ENCODE measurements at regions not wholly inside any gene's neighbourhood (a gene's known extent, or its start where the extent isn't known, plus 50 kb on each side); places are given as distances from the start of the nearest gene placed in this dataset.
"Not testable (repeated sequence)": the region's sequence is repeated elsewhere in the genome, so short reads cannot be mapped to it uniquely, and the experiment has no call there.

- H3K4me1 Mint-ChIP-seq: no peaks in the 10 kb centered on the region
- no peak overlapping the region for H3K27ac Mint-ChIP-seq
- 88% methylated on average over 2 of the region's 2 CpGs for WGBS (ENCODE audit: insufficient coverage)
- H3K4me1 ChIP-seq (ENCODE audit: control insufficient read depth, insufficient read depth, low read length): no peaks in the 10 kb centered on the region
- DNase-seq (no peak), ATAC-seq (no peak)
- no peaks in the 10 kb centered on the region for H3K9me3 Mint-ChIP-seq
- H3K36me3 Mint-ChIP-seq: no peaks in the 10 kb centered on the region
- no peak for TF ChIP-seq CTCF (IDR thresholded peaks at IDR 0.05)
- no peak overlapping the region for H3K27ac ChIP-seq (ENCODE audit: low read length)
- peaks cover under 1 to 3% of the 10 kb centered on the region in 2 donors for H3K27me3 Mint-ChIP-seq (ENCODE audit: low read depth in 2 of 2)
- no peak overlapping the region for H3K4me3 ChIP-seq (ENCODE audit: low read length)
- intact Hi-C loops (cut with micrococcal nuclease): loop anchor here (10.0 kb wide), 1 partner anchor 132 kb away; the partner anchor contains the start of gene C21orf91
- no peaks in the 10 kb centered on the region for H3K27me3 ChIP-seq (ENCODE audit: control insufficient read depth, insufficient read depth, low read length)
- no peak overlapping the region for H3K4me3 Mint-ChIP-seq
- H3K9me3 ChIP-seq (ENCODE audit: control insufficient read depth, insufficient read depth, low read length): no peaks in the 10 kb centered on the region
- no peaks in the 10 kb centered on the region for H3K36me3 ChIP-seq (ENCODE audit: control insufficient read depth, insufficient read depth, low read length)
Measured at GRCh38 chr21:17682924-17683323, 70.2 kb upstream of the BTG3 start.

- TF ChIP-seq CTCF (IDR thresholded peaks at IDR 0.05): peak; percentile 89
- intact Hi-C loops (cut with micrococcal nuclease): loop anchor here (1.0 kb wide), 2 partner anchors 224 to 246 kb away; no protein-coding TSS in a partner anchor
- H3K27me3 Mint-ChIP-seq (ENCODE audit: low read depth in 2 of 2): no peaks in the 10 kb centered on the region
- Histone ChIP-seq H3K27me3 (ENCODE audit: control insufficient read depth, insufficient read depth, low read length) (no peaks in the 10 kb centered on the region), H3K4me3 (ENCODE audit: low read length) (no peak overlapping the region), H3K27ac (ENCODE audit: low read length) (no peak overlapping the region), H3K9me3 (ENCODE audit: control insufficient read depth, insufficient read depth, low read length) (no peaks in the 10 kb centered on the region), H3K4me1 (ENCODE audit: control insufficient read depth, insufficient read depth, low read length) (no peaks in the 10 kb centered on the region), H3K36me3 (ENCODE audit: control insufficient read depth, insufficient read depth, low read length) (no peaks in the 10 kb centered on the region)
- H3K27ac Mint-ChIP-seq: no peak overlapping the region
- WGBS (ENCODE audit: insufficient coverage): 0% methylated on average over 1 of the region's 1 CpG
- DNase-seq (peak in 1 of 2 donors; percentile 82), ATAC-seq (peak; percentile 90 to 98 (median 96))
- H3K36me3 Mint-ChIP-seq: no peaks in the 10 kb centered on the region
- no peaks in the 10 kb centered on the region for H3K9me3 Mint-ChIP-seq
- H3K4me1 Mint-ChIP-seq: no peaks in the 10 kb centered on the region
- no peak overlapping the region for H3K4me3 Mint-ChIP-seq
Measured at GRCh38 chr21:17679002-17679600, 66.4 kb upstream of the BTG3 start.

GRCh38 chr21:17676930-17677329, 64.2 kb upstream of the BTG3 start:
- H3K9me3 ChIP-seq (ENCODE audit: control insufficient read depth, insufficient read depth, low read length); H3K36me3 ChIP-seq (ENCODE audit: control insufficient read depth, insufficient read depth, low read length); H3K9me3 Mint-ChIP-seq; ATAC-seq; H3K4me3 ChIP-seq (ENCODE audit: low read length); H3K4me1 Mint-ChIP-seq; H3K27me3 ChIP-seq (ENCODE audit: control insufficient read depth, insufficient read depth, low read length); H3K4me1 ChIP-seq (ENCODE audit: control insufficient read depth, insufficient read depth, low read length); H3K27ac Mint-ChIP-seq; H3K27ac ChIP-seq (ENCODE audit: low read length); H3K4me3 Mint-ChIP-seq; intact Hi-C loops (cut with micrococcal nuclease); DNase-seq; H3K27me3 Mint-ChIP-seq (ENCODE audit: low read depth in 2 of 2); H3K36me3 Mint-ChIP-seq: not testable (repeated sequence)
- WGBS (ENCODE audit: insufficient coverage): 98% methylated on average over 9 of the region's 11 CpGs

GRCh38 chr21:17674106-17674505, 61.4 kb upstream of the BTG3 start:
- peaks cover 6 to 20% of the 10 kb centered on the region in 2 donors for H3K27me3 Mint-ChIP-seq (ENCODE audit: low read depth in 2 of 2)
- no peaks in the 10 kb centered on the region for H3K4me1 ChIP-seq (ENCODE audit: control insufficient read depth, insufficient read depth, low read length)
- H3K36me3 Mint-ChIP-seq: no peaks in the 10 kb centered on the region
- H3K4me1 Mint-ChIP-seq: no peaks in the 10 kb centered on the region
- no peak for TF ChIP-seq CTCF (IDR thresholded peaks at IDR 0.05)
- H3K27ac Mint-ChIP-seq: no peak overlapping the region
- intact Hi-C loops (cut with micrococcal nuclease): no loop called here
- no peaks in the 10 kb centered on the region for H3K9me3 ChIP-seq (ENCODE audit: control insufficient read depth, insufficient read depth, low read length)
- no peaks in the 10 kb centered on the region for H3K27me3 ChIP-seq (ENCODE audit: control insufficient read depth, insufficient read depth, low read length)
- no peak overlapping the region for H3K4me3 ChIP-seq (ENCODE audit: low read length)
- no peak overlapping the region for H3K4me3 Mint-ChIP-seq
- 83% methylated on average over 3 of the region's 4 CpGs for WGBS (ENCODE audit: insufficient coverage)
- H3K36me3 ChIP-seq (ENCODE audit: control insufficient read depth, insufficient read depth, low read length): no peaks in the 10 kb centered on the region
- no peaks in the 10 kb centered on the region for H3K9me3 Mint-ChIP-seq
- no peak for ATAC-seq
- H3K27ac ChIP-seq (ENCODE audit: low read length): no peak overlapping the region
- DNase-seq: no peak
